ENCODE measurements at regions not wholly inside any gene's neighbourhood (a gene's known extent, or its start where the extent isn't known, plus 50 kb on each side); places are given as distances from the start of the nearest gene placed in this dataset.

GRCh38 chr5:57804505-57804904, 321.9 kb upstream of the ACTBL2 start:
- H3K36me3 Mint-ChIP-seq (ENCODE audit: low read depth), result no peaks in the 10 kb centered on the region
- H3K4me3 Mint-ChIP-seq, result no peak overlapping the region
- no peak overlapping the region for H3K27ac Mint-ChIP-seq (ENCODE audit: unreplicated experiment)
- TF ChIP-seq, protein P1, sequence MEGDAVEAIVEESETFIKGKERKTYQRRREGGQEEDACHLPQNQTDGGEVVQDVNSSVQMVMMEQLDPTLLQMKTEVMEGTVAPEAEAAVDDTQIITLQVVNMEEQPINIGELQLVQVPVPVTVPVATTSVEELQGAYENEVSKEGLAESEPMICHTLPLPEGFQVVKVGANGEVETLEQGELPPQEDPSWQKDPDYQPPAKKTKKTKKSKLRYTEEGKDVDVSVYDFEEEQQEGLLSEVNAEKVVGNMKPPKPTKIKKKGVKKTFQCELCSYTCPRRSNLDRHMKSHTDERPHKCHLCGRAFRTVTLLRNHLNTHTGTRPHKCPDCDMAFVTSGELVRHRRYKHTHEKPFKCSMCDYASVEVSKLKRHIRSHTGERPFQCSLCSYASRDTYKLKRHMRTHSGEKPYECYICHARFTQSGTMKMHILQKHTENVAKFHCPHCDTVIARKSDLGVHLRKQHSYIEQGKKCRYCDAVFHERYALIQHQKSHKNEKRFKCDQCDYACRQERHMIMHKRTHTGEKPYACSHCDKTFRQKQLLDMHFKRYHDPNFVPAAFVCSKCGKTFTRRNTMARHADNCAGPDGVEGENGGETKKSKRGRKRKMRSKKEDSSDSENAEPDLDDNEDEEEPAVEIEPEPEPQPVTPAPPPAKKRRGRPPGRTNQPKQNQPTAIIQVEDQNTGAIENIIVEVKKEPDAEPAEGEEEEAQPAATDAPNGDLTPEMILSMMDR (conservative IDR thresholded peaks at IDR 0.05), result no peak
- H3K4me1 Mint-ChIP-seq, result no peaks in the 10 kb centered on the region
- peaks cover 3% of the 10 kb centered on the region for H3K9me3 Mint-ChIP-seq
- no peaks in the 10 kb centered on the region for H3K27me3 Mint-ChIP-seq (ENCODE audit: low read depth)
- DNase-seq (ENCODE audit: low read depth, low spot score), result no peak

GRCh38 chr5:57804007-57804444, 321.4 kb upstream of the ACTBL2 start:
- no peak for DNase-seq (ENCODE audit: low read depth, low spot score)
- H3K4me1 Mint-ChIP-seq, result no peaks in the 10 kb centered on the region
- H3K36me3 Mint-ChIP-seq (ENCODE audit: low read depth), result no peaks in the 10 kb centered on the region
- no peak overlapping the region for H3K4me3 Mint-ChIP-seq
- peaks cover 3% of the 10 kb centered on the region for H3K9me3 Mint-ChIP-seq
- TF ChIP-seq, protein P1 (conservative IDR thresholded peaks at IDR 0.05), result no peak
- no peak overlapping the region for H3K27ac Mint-ChIP-seq (ENCODE audit: unreplicated experiment)
- no peaks in the 10 kb centered on the region for H3K27me3 Mint-ChIP-seq (ENCODE audit: low read depth)

DNA sequence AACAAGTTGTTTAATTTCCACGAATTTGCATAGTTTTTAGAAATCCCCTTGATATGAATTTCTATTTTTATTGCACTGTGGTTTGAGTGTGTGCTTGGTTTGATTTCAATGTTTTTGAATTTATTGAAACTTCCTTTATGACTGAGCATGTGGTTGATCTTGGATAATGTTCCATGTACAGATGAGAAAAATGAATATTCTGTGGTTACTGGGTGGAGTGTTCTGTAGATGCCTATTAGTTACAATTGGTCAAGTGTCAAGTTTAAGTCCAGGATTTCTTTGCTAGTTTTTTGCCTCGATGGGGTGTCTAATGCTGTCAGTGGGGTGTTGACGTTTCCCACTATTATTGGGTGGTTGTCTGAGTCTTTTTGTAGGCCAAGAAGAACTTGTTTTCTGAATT, 319.5 kb upstream of the ACTBL2 start:
- TF ChIP-seq, protein P1 (conservative IDR thresholded peaks at IDR 0.05), result no peak
- H3K36me3 Mint-ChIP-seq (ENCODE audit: low read depth), result no peaks in the 10 kb centered on the region
- no peak overlapping the region for H3K4me3 Mint-ChIP-seq
- H3K9me3 Mint-ChIP-seq, result peaks cover 3% of the 10 kb centered on the region
- H3K4me1 Mint-ChIP-seq, result no peaks in the 10 kb centered on the region
- H3K27me3 Mint-ChIP-seq (ENCODE audit: low read depth), result no peaks in the 10 kb centered on the region
- no peak for DNase-seq (ENCODE audit: low read depth, low spot score)
- H3K27ac Mint-ChIP-seq (ENCODE audit: unreplicated experiment), result no peak overlapping the region

DNA sequence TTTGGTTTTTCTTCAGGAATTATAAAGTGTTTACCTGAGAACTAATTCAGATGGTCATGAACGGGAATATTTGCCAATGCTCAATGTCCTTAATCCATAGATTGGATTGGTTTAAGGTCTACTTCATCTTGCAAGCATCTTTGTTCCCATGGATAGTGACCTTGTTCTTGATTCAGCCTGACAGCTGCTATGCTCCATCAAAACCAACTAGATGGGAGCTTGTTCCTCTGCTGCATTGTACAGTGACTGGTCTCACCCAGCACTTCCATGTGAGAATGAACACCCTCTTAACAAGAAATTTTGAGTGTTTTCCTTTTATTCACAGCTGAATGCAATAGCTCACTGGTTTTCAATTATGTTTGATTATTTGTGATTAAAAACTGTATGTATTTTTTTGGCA, 312.6 kb upstream of the ACTBL2 start:
- H3K36me3 Mint-ChIP-seq (ENCODE audit: low read depth), result no peaks in the 10 kb centered on the region
- no peak for DNase-seq (ENCODE audit: low read depth, low spot score)
- TF ChIP-seq, protein P1 (conservative IDR thresholded peaks at IDR 0.05), result no peak
- peaks cover 7% of the 10 kb centered on the region for H3K9me3 Mint-ChIP-seq
- H3K4me1 Mint-ChIP-seq, result no peaks in the 10 kb centered on the region
- no peak overlapping the region for H3K27ac Mint-ChIP-seq (ENCODE audit: unreplicated experiment)
- no peaks in the 10 kb centered on the region for H3K27me3 Mint-ChIP-seq (ENCODE audit: low read depth)
- no peak overlapping the region for H3K4me3 Mint-ChIP-seq

- DNase-seq (ENCODE audit: low read depth, low spot score), result no peak
- TF ChIP-seq, protein P1 (conservative IDR thresholded peaks at IDR 0.05), result no peak
- Mint-ChIP-seq H3K36me3 (ENCODE audit: low read depth) (no peaks in the 10 kb centered on the region), H3K4me3 (no peak overlapping the region), H3K27me3 (ENCODE audit: low read depth) (no peaks in the 10 kb centered on the region), H3K4me1 (no peaks in the 10 kb centered on the region), H3K9me3 (peaks cover 5% of the 10 kb centered on the region), H3K27ac (ENCODE audit: unreplicated experiment) (no peak overlapping the region)
Measured at GRCh38 chr5:57791875-57792274, 309.3 kb upstream of the ACTBL2 start.

- no peak overlapping the region for H3K27ac Mint-ChIP-seq (ENCODE audit: unreplicated experiment)
- TF ChIP-seq, protein P1 (conservative IDR thresholded peaks at IDR 0.05), result no peak
- no peaks in the 10 kb centered on the region for H3K9me3 Mint-ChIP-seq
- no peaks in the 10 kb centered on the region for H3K36me3 Mint-ChIP-seq (ENCODE audit: low read depth)
- H3K27me3 Mint-ChIP-seq (ENCODE audit: low read depth), result no peaks in the 10 kb centered on the region
- no peak overlapping the region for H3K4me3 Mint-ChIP-seq
- DNase-seq (ENCODE audit: low read depth, low spot score), result no peak
- H3K4me1 Mint-ChIP-seq, result no peaks in the 10 kb centered on the region
Measured at GRCh38 chr5:57785946-57786345, 303.3 kb upstream of the ACTBL2 start.
